Astrocyte (in vitro differentiated cells and primary cell): ENCODE measurements at regions not wholly inside any gene's neighbourhood (a gene's known extent, or its start where the extent isn't known, plus 50 kb on each side); places are given as distances from the start of the nearest gene placed in this dataset.

ENCODE experiments used
- DNase-seq: peaks from one replicate; pipeline ENCODE4 v3.0.0-alpha.2; 2010; ENCODE audit warnings: low read depth
- FAIRE-seq: peaks from 2 replicates; lab custom pipeline; 2011; peaks lifted over from hg19 to GRCh38; lab: Jason Lieb, UNC
- H2AFZ ChIP-seq: 2 replicates; pipeline ENCODE4 v1.6.0; 2012; ENCODE audit warnings: low read depth, low read length, inconsistent platforms
- H3K27ac ChIP-seq: 2 replicates; pipeline ENCODE4 v1.5.1; 2011; ENCODE audit warnings: low read depth, low read length, inconsistent platforms
- H3K27me3 ChIP-seq: 2 replicates; pipeline ENCODE4 v1.6.0; 2011; ENCODE audit warnings: low read length, inconsistent platforms; ENCODE audit not compliant: insufficient read depth
- H3K36me3 ChIP-seq: 2 replicates; pipeline ENCODE4 v1.5.1; 2011; ENCODE audit warnings: low read length, inconsistent platforms; ENCODE audit not compliant: insufficient read depth
- H3K4me1 ChIP-seq: 2 replicates; pipeline ENCODE4 v1.5.1; 2011; ENCODE audit warnings: low read length, inconsistent platforms; ENCODE audit not compliant: insufficient read depth
- H3K4me2 ChIP-seq: 2 replicates; pipeline ENCODE4 v1.6.0; 2012; ENCODE audit warnings: low read length, inconsistent platforms
- H3K4me3 ChIP-seq: 2 replicates; pipeline ENCODE4 v1.5.1; 2011; ENCODE audit warnings: low read depth, mild to moderate bottlenecking, low read length, inconsistent platforms; ENCODE audit not compliant: insufficient read depth
- H3K79me2 ChIP-seq: 2 replicates; pipeline ENCODE4 v1.6.0; 2012; ENCODE audit warnings: mild to moderate bottlenecking, low read length, inconsistent platforms; ENCODE audit not compliant: insufficient read depth
- H3K9ac ChIP-seq: 2 replicates; pipeline ENCODE4 v1.6.0; 2012; ENCODE audit warnings: mild to moderate bottlenecking, low read length, inconsistent platforms
- H3K9me3 ChIP-seq: 2 replicates; pipeline ENCODE4 v1.5.1; 2012; ENCODE audit warnings: low read depth, mild to moderate bottlenecking, low read length, inconsistent platforms; ENCODE audit not compliant: insufficient read depth
- H4K20me1 ChIP-seq: 2 replicates; pipeline ENCODE4 v1.6.0; 2012; ENCODE audit warnings: low read length, inconsistent platforms; ENCODE audit not compliant: insufficient read depth
- H3K27ac Mint-ChIP-seq: one replicate; pipeline ENCODE4 v1.8.0; 2021; ENCODE audit warnings: mild to moderate bottlenecking, mixed read lengths; ENCODE audit not compliant: unreplicated experiment
- H3K27me3 Mint-ChIP-seq: one replicate; pipeline ENCODE4 v1.8.0; 2021; ENCODE audit warnings: low read depth, mixed read lengths; ENCODE audit not compliant: unreplicated experiment
- H3K36me3 Mint-ChIP-seq: one replicate; pipeline ENCODE4 v1.8.0; 2021; ENCODE audit warnings: low read depth, mixed read lengths; ENCODE audit not compliant: unreplicated experiment
- H3K4me1 Mint-ChIP-seq: one replicate; pipeline ENCODE4 v1.8.0; 2021; ENCODE audit warnings: low read depth, mixed read lengths; ENCODE audit not compliant: unreplicated experiment
- H3K4me3 Mint-ChIP-seq: one replicate; pipeline ENCODE4 v1.8.0; 2021; ENCODE audit warnings: mild to moderate bottlenecking, moderate library complexity, mixed read lengths; ENCODE audit not compliant: unreplicated experiment
- H3K9me3 Mint-ChIP-seq: one replicate; pipeline ENCODE4 v1.8.0; 2021; ENCODE audit warnings: mild to moderate bottlenecking, mixed read lengths; ENCODE audit not compliant: unreplicated experiment
- EZH2 ChIP-seq: IDR thresholded peaks from 2 replicates; pipeline ENCODE4 v1.6.1; 2012; ENCODE audit warnings: mild to moderate bottlenecking, low read length, inconsistent platforms; ENCODE audit not compliant: insufficient read depth
- TF ChIP-seq, protein P1 (sequence below): IDR thresholded peaks from 2 replicates; pipeline ENCODE4 v1.5.1; 2011; ENCODE audit warnings: low read depth, mild to moderate bottlenecking, inconsistent platforms, low read length, moderate library complexity; ENCODE audit not compliant: insufficient read depth

DNA sequence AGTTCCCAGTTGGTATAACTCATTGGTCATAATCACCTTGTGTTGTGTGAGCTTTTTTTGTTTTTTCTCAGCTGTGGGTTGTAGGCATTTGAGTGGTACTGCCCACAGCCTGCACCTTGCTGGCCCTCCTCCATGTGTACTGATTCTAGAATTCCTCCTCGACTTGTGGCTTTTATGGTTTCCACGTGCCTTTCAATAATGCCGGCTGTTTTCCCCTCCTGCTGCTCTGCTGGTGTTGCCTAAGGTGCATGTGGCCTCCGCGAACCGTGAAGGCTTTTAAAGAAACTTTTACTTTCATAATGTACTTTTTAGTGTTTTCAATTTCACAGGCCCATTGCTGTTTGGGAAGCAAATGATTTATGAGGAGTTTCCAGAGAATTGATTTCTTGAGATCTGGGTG, 518.0 kb downstream of the REEP3 start:
- Histone ChIP-seq H3K4me1 (no peaks in the 10 kb centered on the region), H3K79me2 (no peaks in the 10 kb centered on the region), H3K27ac (no peak overlapping the region), H3K9me3 (no peaks in the 10 kb centered on the region), H3K27me3 (peaks cover 8% of the 10 kb centered on the region), H3K4me2 (no peak overlapping the region), H3K36me3 (no peaks in the 10 kb centered on the region), H3K9ac (no peak overlapping the region), H4K20me1 (no peaks in the 10 kb centered on the region), H2AFZ (no peak overlapping the region), H3K4me3 (no peak overlapping the region)
- no peak for FAIRE-seq
- Mint-ChIP-seq H3K9me3 (no peaks in the 10 kb centered on the region), H3K4me3 (no peak overlapping the region), H3K4me1 (peaks cover 5% of the 10 kb centered on the region), H3K27me3 (no peaks in the 10 kb centered on the region), H3K27ac (no peak overlapping the region), H3K36me3 (no peaks in the 10 kb centered on the region)
- no peak for DNase-seq
- TF ChIP-seq, protein P1, sequence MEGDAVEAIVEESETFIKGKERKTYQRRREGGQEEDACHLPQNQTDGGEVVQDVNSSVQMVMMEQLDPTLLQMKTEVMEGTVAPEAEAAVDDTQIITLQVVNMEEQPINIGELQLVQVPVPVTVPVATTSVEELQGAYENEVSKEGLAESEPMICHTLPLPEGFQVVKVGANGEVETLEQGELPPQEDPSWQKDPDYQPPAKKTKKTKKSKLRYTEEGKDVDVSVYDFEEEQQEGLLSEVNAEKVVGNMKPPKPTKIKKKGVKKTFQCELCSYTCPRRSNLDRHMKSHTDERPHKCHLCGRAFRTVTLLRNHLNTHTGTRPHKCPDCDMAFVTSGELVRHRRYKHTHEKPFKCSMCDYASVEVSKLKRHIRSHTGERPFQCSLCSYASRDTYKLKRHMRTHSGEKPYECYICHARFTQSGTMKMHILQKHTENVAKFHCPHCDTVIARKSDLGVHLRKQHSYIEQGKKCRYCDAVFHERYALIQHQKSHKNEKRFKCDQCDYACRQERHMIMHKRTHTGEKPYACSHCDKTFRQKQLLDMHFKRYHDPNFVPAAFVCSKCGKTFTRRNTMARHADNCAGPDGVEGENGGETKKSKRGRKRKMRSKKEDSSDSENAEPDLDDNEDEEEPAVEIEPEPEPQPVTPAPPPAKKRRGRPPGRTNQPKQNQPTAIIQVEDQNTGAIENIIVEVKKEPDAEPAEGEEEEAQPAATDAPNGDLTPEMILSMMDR, result no peak
- TF ChIP-seq EZH2, result no peak

DNA sequence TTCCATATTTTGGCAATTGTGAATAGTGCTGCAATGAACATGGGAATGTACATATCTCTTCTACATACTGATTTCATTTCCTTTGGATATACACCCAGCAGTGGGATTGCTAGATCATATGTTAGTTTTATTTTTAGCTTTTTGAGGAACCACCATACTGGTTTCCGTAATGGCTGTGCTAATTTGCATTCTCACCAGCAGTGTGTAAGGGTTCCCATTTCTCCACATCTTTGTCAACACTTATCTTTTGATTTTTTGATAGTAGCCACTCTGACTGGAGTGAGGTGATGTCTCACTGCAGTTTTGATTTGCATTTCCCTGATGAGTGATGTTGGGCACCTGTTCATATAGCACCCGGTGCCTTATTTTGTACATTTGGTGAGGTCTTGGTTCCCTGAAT, 519.6 kb downstream of the REEP3 start:
- Histone ChIP-seq H3K4me1 (no peaks in the 10 kb centered on the region), H3K36me3 (no peaks in the 10 kb centered on the region), H3K4me3 (no peak overlapping the region), H3K4me2 (peak overlapping the region; percentile 78), H2AFZ (peak overlapping the region; percentile 86), H3K27me3 (peaks cover 8% of the 10 kb centered on the region), H3K9me3 (no peaks in the 10 kb centered on the region), H3K27ac (no peak overlapping the region), H3K79me2 (no peaks in the 10 kb centered on the region), H3K9ac (no peak overlapping the region), H4K20me1 (no peaks in the 10 kb centered on the region)
- Mint-ChIP-seq H3K4me1 (peaks cover 5% of the 10 kb centered on the region), H3K27me3 (no peaks in the 10 kb centered on the region), H3K9me3 (no peaks in the 10 kb centered on the region), H3K36me3 (no peaks in the 10 kb centered on the region), H3K27ac (no peak overlapping the region), H3K4me3 (no peak overlapping the region)
- TF ChIP-seq EZH2, result no peak
- TF ChIP-seq, protein P1, result no peak
- FAIRE-seq, result no peak
- no peak for DNase-seq

DNA sequence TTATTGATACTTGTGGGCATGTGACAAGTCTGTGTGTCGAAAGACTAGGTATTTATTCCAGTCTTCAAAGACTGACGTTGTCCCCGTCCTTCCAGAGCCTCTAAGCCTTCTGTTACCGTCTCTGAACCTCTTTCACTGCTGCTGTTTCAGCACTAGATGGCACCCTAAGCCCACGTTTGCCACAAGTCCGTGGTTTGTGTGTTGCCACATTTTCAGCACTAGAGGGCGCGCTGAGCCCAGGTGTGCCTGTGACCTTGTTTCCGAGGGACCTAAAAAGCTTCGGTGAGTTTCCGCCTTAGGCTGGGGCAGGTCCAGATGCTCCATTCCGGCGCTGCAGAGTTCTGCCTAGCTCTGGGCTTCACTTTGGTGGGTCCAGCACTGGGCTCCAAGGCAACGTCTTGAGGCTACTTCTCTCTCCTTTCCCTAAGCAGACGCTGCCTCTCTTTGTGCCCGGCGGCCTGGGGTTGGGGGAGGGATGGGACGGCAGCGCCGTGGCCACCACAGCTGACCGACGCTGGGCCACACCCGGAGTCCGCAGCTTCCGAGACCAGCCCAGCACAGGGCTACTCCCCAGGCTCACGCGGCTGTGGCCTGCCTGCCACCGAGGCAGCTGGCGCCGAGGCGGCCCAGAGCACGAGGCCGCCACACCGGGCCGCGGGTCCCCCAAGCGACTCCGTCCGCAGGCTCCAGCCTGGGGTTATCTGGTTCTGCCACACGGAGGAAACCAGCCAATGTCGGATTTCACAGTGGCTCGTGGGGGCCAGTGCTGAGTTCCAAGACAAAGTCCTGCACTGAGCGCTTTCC, 520.2 kb downstream of the REEP3 start:
- DNase-seq (peak; percentile 26), FAIRE-seq (peak; percentile 37)
- Mint-ChIP-seq H3K27ac (no peak overlapping the region), H3K27me3 (no peaks in the 10 kb centered on the region), H3K4me1 (peaks cover 4% of the 10 kb centered on the region), H3K36me3 (no peaks in the 10 kb centered on the region), H3K9me3 (no peaks in the 10 kb centered on the region), H3K4me3 (no peak overlapping the region)
- peaks cover 8% of the 10 kb centered on the region for H3K27me3 ChIP-seq
- H3K9ac ChIP-seq, result peak overlapping the region; percentile 26
- peak overlapping the region; percentile 78 for H3K4me2 ChIP-seq
- no peak overlapping the region for H3K27ac ChIP-seq
- H3K4me1 ChIP-seq, result no peaks in the 10 kb centered on the region
- H4K20me1 ChIP-seq, result no peaks in the 10 kb centered on the region
- H3K4me3 ChIP-seq, result peak overlapping the region; percentile 41
- H2AFZ ChIP-seq, result peak overlapping the region; percentile 86
- TF ChIP-seq, protein P1, result peak; percentile 100
- no peak for TF ChIP-seq EZH2
- H3K79me2 ChIP-seq, result no peaks in the 10 kb centered on the region
- no peaks in the 10 kb centered on the region for H3K36me3 ChIP-seq
- H3K9me3 ChIP-seq, result no peaks in the 10 kb centered on the region
